ENCODE measurements at regions not wholly inside any gene's neighbourhood (a gene's known extent, or its start where the extent isn't known, plus 50 kb on each side); places are given as distances from the start of the nearest gene placed in this dataset.
"Not testable (repeated sequence)": the region's sequence is repeated elsewhere in the genome, so short reads cannot be mapped to it uniquely, and the experiment has no call there.

- TF ChIP-seq, protein P1, sequence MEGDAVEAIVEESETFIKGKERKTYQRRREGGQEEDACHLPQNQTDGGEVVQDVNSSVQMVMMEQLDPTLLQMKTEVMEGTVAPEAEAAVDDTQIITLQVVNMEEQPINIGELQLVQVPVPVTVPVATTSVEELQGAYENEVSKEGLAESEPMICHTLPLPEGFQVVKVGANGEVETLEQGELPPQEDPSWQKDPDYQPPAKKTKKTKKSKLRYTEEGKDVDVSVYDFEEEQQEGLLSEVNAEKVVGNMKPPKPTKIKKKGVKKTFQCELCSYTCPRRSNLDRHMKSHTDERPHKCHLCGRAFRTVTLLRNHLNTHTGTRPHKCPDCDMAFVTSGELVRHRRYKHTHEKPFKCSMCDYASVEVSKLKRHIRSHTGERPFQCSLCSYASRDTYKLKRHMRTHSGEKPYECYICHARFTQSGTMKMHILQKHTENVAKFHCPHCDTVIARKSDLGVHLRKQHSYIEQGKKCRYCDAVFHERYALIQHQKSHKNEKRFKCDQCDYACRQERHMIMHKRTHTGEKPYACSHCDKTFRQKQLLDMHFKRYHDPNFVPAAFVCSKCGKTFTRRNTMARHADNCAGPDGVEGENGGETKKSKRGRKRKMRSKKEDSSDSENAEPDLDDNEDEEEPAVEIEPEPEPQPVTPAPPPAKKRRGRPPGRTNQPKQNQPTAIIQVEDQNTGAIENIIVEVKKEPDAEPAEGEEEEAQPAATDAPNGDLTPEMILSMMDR (IDR thresholded peaks at IDR 0.05) = not testable (repeated sequence)
- not testable (repeated sequence) for TF ChIP-seq POLR2A (IDR thresholded peaks at IDR 0.05)
Observed at GRCh38 chr9:97199683-97200082, 107.8 kb upstream of the CCDC180 start.
